CD14-positive monocyte (primary cell): ENCODE measurements at regions not wholly inside any gene's neighbourhood (a gene's known extent, or its start where the extent isn't known, plus 50 kb on each side); places are given as distances from the start of the nearest gene placed in this dataset.

Experiments used
- DNase-seq, 3 donors: peaks; one replicate each; pipeline ENCODE4 v3.0.0-alpha.2; 2011 to 2022
- H2AFZ ChIP-seq: 2 replicates; pipeline ENCODE4 v1.6.0; 2012; ENCODE audit warnings: mild to moderate bottlenecking, low read depth, low read length, inconsistent platforms; ENCODE audit not compliant: insufficient read depth, poor library complexity, severe bottlenecking
- H3K27ac ChIP-seq, 2 donors: 1 replicate in 1 of 2; 2 replicates in 1 of 2; pipeline ENCODE4 v1.5.1; 2012 to 2013; ENCODE audit warnings: low read length in 2 of 2, control low read depth in 1 of 2, inconsistent platforms in 1 of 2, low read depth in 1 of 2, mild to moderate bottlenecking in 1 of 2
- H3K27me3 ChIP-seq, 2 donors: one replicate each; pipeline versions ENCODE4 v1.6.0 to v1.6.1; 2011 to 2013; ENCODE audit warnings: low read length in 2 of 2; ENCODE audit not compliant: control insufficient read depth in 2 of 2, insufficient read depth in 2 of 2
- H3K36me3 ChIP-seq, 2 donors: replicated peaks in 1 of 2; 1 replicate in 1 of 2; 2 replicates in 1 of 2; pipeline versions ENCODE4 v1.5.1 to v1.6.1; 2012 to 2013; ENCODE audit warnings: low read length in 2 of 2, control low read depth in 1 of 2, inconsistent platforms in 1 of 2, mild to moderate bottlenecking in 1 of 2; ENCODE audit not compliant: insufficient read depth in 2 of 2, control insufficient read depth in 1 of 2
- H3K4me1 ChIP-seq, 2 donors: 1 replicate in 1 of 2; 2 replicates in 1 of 2; pipeline versions ENCODE4 v1.5.1 to v1.6.1; 2012 to 2013; ENCODE audit warnings: low read length in 2 of 2, control low read depth in 1 of 2, inconsistent platforms in 1 of 2, mild to moderate bottlenecking in 1 of 2, moderate library complexity in 1 of 2; ENCODE audit not compliant: insufficient read depth in 2 of 2, control insufficient read depth in 1 of 2
- H3K4me2 ChIP-seq: replicated peaks from 2 replicates; pipeline ENCODE3; 2012; ENCODE audit warnings: low read length, moderate library complexity, mild to moderate bottlenecking; ENCODE audit not compliant: poor library complexity, severe bottlenecking; ENCODE audit errors: extremely low read depth
- H3K4me3 ChIP-seq, 3 experiments: fragments of 200-600 bp in 1 of 3; sonication (generic) in 1 of 3; replicated peaks in 1 of 3; 1 replicate in 2 of 3; 2 replicates in 1 of 3; pipeline ENCODE4 v1.5.1; 2011 to 2013; ENCODE audit warnings: low read length in 3 of 3, mild to moderate bottlenecking in 3 of 3, control low read depth in 2 of 3, low read depth in 2 of 3, inconsistent platforms in 1 of 3, moderate library complexity in 1 of 3
- H3K79me2 ChIP-seq: 2 replicates; pipeline ENCODE4 v1.6.0; 2012; ENCODE audit warnings: mild to moderate bottlenecking, control low read depth, inconsistent platforms, low read length, moderate library complexity; ENCODE audit not compliant: insufficient read depth
- H3K9ac ChIP-seq: 2 replicates; pipeline ENCODE4 v1.6.0; 2017; ENCODE audit warnings: low read length, mild to moderate bottlenecking; ENCODE audit not compliant: insufficient read depth, poor library complexity, severe bottlenecking
- H3K9me3 ChIP-seq, 2 donors: replicated peaks in 1 of 2; 1 replicate in 1 of 2; 2 replicates in 1 of 2; pipeline versions ENCODE4 v1.5.1 to v1.6.1; 2012 to 2013; ENCODE audit warnings: low read length in 2 of 2, control low read depth in 1 of 2; ENCODE audit not compliant: control insufficient read depth in 1 of 2, insufficient read depth in 1 of 2
- H4K20me1 ChIP-seq: 2 replicates; pipeline ENCODE4 v1.6.0; 2012; ENCODE audit warnings: mild to moderate bottlenecking, low read length, control low read depth, moderate library complexity; ENCODE audit not compliant: insufficient read depth
- H3K27ac Mint-ChIP-seq, 7 donors: one replicate each; pipeline ENCODE4 v1.8.0; 2020; ENCODE audit warnings: mild to moderate bottlenecking in 7 of 7, mixed read lengths in 7 of 7, moderate library complexity in 6 of 7, inconsistent platforms in 2 of 7
- H3K27me3 Mint-ChIP-seq, 3 donors: one replicate each; pipeline ENCODE4 v1.8.0; 2021 to 2022; ENCODE audit warnings: low read depth in 3 of 3, mild to moderate bottlenecking in 3 of 3, mixed read lengths in 3 of 3, moderate library complexity in 3 of 3, inconsistent platforms in 1 of 3
- H3K36me3 Mint-ChIP-seq, 2 donors: one replicate each; pipeline ENCODE4 v1.8.0; 2020; ENCODE audit warnings: mixed read lengths in 2 of 2, inconsistent platforms in 1 of 2, mild to moderate bottlenecking in 1 of 2
- H3K4me1 Mint-ChIP-seq: one replicate; pipeline ENCODE4 v1.8.0; 2020; ENCODE audit warnings: mild to moderate bottlenecking, mixed read lengths
- H3K4me3 Mint-ChIP-seq, 2 donors: one replicate each; pipeline ENCODE4 v1.8.0; 2020; ENCODE audit warnings: mild to moderate bottlenecking in 2 of 2, mixed read lengths in 2 of 2, moderate library complexity in 1 of 2
- H3K9me3 Mint-ChIP-seq, 7 donors: one replicate each; pipeline ENCODE4 v1.8.0; 2020 to 2022; ENCODE audit warnings: mixed read lengths in 7 of 7, mild to moderate bottlenecking in 6 of 7, moderate library complexity in 6 of 7, inconsistent platforms in 2 of 7
- WGBS: methylation state at CpG from one replicate; pipeline ENCODE4 v1.1.5; 2013; ENCODE audit warnings: missing lambda C conversion rate; ENCODE audit not compliant: insufficient coverage; 5-methylcytosine and 5-hydroxymethylcytosine counted together
- intact Hi-C, 2 donors: fragments of 100-400 bp; cut with micrococcal nuclease; formaldehyde crosslinking; loops; one replicate each; pipeline versions ENCODE4 v1.15.0 to v1.15.1; 2023
- TF ChIP-seq, protein P1 (sequence below): fragments of 200-600 bp; IDR thresholded peaks from one replicate; pipeline ENCODE4 v1.8.0; 2022; ENCODE audit warnings: antibody characterized with exemption, mild to moderate bottlenecking

DNA sequence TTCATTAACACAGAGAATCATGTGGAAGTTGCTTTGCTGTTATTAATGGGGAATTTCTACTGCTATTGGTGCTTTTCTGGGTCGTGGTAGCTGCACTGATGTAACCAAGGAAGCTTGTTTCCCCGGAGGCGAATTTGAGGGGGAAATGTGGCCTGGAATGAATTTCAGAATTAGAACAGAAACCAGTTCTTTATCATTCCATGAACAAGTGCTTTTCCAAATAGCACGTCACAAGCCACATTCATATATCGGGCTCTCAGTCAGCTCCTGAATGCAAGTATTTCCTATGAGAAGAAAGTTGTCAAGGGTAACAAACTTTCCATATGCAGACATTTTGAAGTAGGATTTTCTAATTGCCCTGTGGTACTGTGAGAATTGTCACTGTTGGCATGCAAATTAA lies 1353.2 kb downstream of the AACS start:
- H3K9ac ChIP-seq, result no peak overlapping the region
- H3K4me3 Mint-ChIP-seq, result no peak overlapping the region
- H3K9me3 ChIP-seq, result peaks cover 0 to 6% of the 10 kb centered on the region in 2 donors
- no peaks in the 10 kb centered on the region for H3K36me3 Mint-ChIP-seq
- no peak overlapping the region for H3K4me3 ChIP-seq
- H3K27ac ChIP-seq, result no peak overlapping the region
- H3K4me1 Mint-ChIP-seq, result no peaks in the 10 kb centered on the region
- no peaks in the 10 kb centered on the region for H3K4me1 ChIP-seq
- no peaks in the 10 kb centered on the region for H3K27me3 ChIP-seq
- TF ChIP-seq, protein P1, sequence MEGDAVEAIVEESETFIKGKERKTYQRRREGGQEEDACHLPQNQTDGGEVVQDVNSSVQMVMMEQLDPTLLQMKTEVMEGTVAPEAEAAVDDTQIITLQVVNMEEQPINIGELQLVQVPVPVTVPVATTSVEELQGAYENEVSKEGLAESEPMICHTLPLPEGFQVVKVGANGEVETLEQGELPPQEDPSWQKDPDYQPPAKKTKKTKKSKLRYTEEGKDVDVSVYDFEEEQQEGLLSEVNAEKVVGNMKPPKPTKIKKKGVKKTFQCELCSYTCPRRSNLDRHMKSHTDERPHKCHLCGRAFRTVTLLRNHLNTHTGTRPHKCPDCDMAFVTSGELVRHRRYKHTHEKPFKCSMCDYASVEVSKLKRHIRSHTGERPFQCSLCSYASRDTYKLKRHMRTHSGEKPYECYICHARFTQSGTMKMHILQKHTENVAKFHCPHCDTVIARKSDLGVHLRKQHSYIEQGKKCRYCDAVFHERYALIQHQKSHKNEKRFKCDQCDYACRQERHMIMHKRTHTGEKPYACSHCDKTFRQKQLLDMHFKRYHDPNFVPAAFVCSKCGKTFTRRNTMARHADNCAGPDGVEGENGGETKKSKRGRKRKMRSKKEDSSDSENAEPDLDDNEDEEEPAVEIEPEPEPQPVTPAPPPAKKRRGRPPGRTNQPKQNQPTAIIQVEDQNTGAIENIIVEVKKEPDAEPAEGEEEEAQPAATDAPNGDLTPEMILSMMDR, result no peak
- no peaks in the 10 kb centered on the region for H3K36me3 ChIP-seq
- H3K27ac Mint-ChIP-seq, result no peak overlapping the region
- H4K20me1 ChIP-seq, result no peaks in the 10 kb centered on the region
- intact Hi-C loops, result no loop called here
- peaks cover 0 to 7% (median 5%) of the 10 kb centered on the region in 7 donors for H3K9me3 Mint-ChIP-seq
- H2AFZ ChIP-seq, result no peak overlapping the region
- H3K79me2 ChIP-seq, result no peaks in the 10 kb centered on the region
- DNase-seq, result no peak
- 86% methylated on average over 1 of the region's 5 CpGs for WGBS
- no peaks in the 10 kb centered on the region for H3K27me3 Mint-ChIP-seq
- H3K4me2 ChIP-seq, result no peak overlapping the region

GRCh38 chr12:126419131-126419530 lies 1353.9 kb downstream of the AACS start:
- H2AFZ ChIP-seq, result no peak overlapping the region
- Mint-ChIP-seq H3K4me3 (no peak overlapping the region), H3K27ac (no peak overlapping the region), H3K9me3 (peaks cover 0 to 7% (median 5%) of the 10 kb centered on the region in 7 donors), H3K4me1 (no peaks in the 10 kb centered on the region), H3K36me3 (no peaks in the 10 kb centered on the region), H3K27me3 (no peaks in the 10 kb centered on the region)
- no peaks in the 10 kb centered on the region for H4K20me1 ChIP-seq
- H3K9ac ChIP-seq, result no peak overlapping the region
- no peaks in the 10 kb centered on the region for H3K4me1 ChIP-seq
- intact Hi-C loops, result no loop called here
- no peak overlapping the region for H3K27ac ChIP-seq
- H3K4me3 ChIP-seq, result no peak overlapping the region
- WGBS, result 61% methylated on average over 2 of the region's 2 CpGs
- no peaks in the 10 kb centered on the region for H3K36me3 ChIP-seq
- no peak overlapping the region for H3K4me2 ChIP-seq
- TF ChIP-seq, protein P1, result no peak
- H3K27me3 ChIP-seq, result no peaks in the 10 kb centered on the region
- H3K79me2 ChIP-seq, result no peaks in the 10 kb centered on the region
- DNase-seq, result no peak
- H3K9me3 ChIP-seq, result peaks cover 0 to 10% of the 10 kb centered on the region in 2 donors
